Stimulated activated CD4-positive, alpha-beta T cell treated with anti-CD3 and anti-CD28 coated beads, Interleukin-12 subunit alpha, Interleukin-12 subunit beta, amount 100 ng/mL, for 4 hours (primary cell): ENCODE measurements at regions not wholly inside any gene's neighbourhood (a gene's known extent, or its start where the extent isn't known, plus 50 kb on each side); places are given as distances from the start of the nearest gene placed in this dataset.
"Not testable (repeated sequence)": the region's sequence is repeated elsewhere in the genome, so short reads cannot be mapped to it uniquely, and the experiment has no call there.

Source experiments
- DNase-seq: peaks from one replicate; pipeline ENCODE4 v3.0.0-alpha.2; 2020

- no peak for DNase-seq
These were observed 597.1 kb upstream of the B3GAT1 start for GRCh38 chr11:135009125-135009524.

- DNase-seq = no peak
These were observed 596.4 kb upstream of the B3GAT1 start for GRCh38 chr11:135008412-135008811.

GRCh38 chr11:135008001-135008405 is 596.0 kb upstream of the B3GAT1 start:
- no peak for DNase-seq

- DNase-seq = no peak
These were observed 594.8 kb upstream of the B3GAT1 start for GRCh38 chr11:135006800-135007199.

- no peak for DNase-seq
These were observed 592.5 kb upstream of the B3GAT1 start for GRCh38 chr11:135004495-135004894.

- DNase-seq = no peak
These were observed 590.2 kb upstream of the B3GAT1 start for GRCh38 chr11:135002236-135002635.

GRCh38 chr11:135001581-135001980 is 589.5 kb upstream of the B3GAT1 start:
- DNase-seq = no peak

- DNase-seq = not testable (repeated sequence)
These were observed 589.0 kb upstream of the B3GAT1 start for GRCh38 chr11:135001065-135001464.

- DNase-seq = no peak
These were observed 587.5 kb upstream of the B3GAT1 start for GRCh38 chr11:134999590-134999989.

- no peak for DNase-seq
These were observed 585.7 kb upstream of the B3GAT1 start for GRCh38 chr11:134997652-134998320.

- no peak for DNase-seq
These were observed 583.7 kb upstream of the B3GAT1 start for GRCh38 chr11:134995741-134996140.

- DNase-seq = no peak
These were observed 582.4 kb upstream of the B3GAT1 start for GRCh38 chr11:134994431-134994830.

GRCh38 chr11:134993691-134994243 is 581.7 kb upstream of the B3GAT1 start:
- DNase-seq = no peak

GRCh38 chr11:134992981-134993380 is 580.9 kb upstream of the B3GAT1 start:
- no peak for DNase-seq

- no peak for DNase-seq
These were observed 576.5 kb upstream of the B3GAT1 start for GRCh38 chr11:134988495-134988894.

GRCh38 chr11:134987822-134988221 is 575.8 kb upstream of the B3GAT1 start:
- DNase-seq = no peak

- DNase-seq = no peak
These were observed 575.3 kb upstream of the B3GAT1 start for GRCh38 chr11:134987223-134987768.

GRCh38 chr11:134984421-134984820 is 572.4 kb upstream of the B3GAT1 start:
- no peak for DNase-seq

- not testable (repeated sequence) for DNase-seq
These were observed 570.4 kb upstream of the B3GAT1 start for GRCh38 chr11:134982432-134982831.

GRCh38 chr11:134981835-134982234 is 569.8 kb upstream of the B3GAT1 start:
- DNase-seq = no peak

GRCh38 chr11:134980819-134981710 is 569.0 kb upstream of the B3GAT1 start:
- no peak for DNase-seq

GRCh38 chr11:134979089-134979457 is 567.0 kb upstream of the B3GAT1 start:
- not testable (repeated sequence) for DNase-seq

GRCh38 chr11:134978388-134979088 is 566.5 kb upstream of the B3GAT1 start:
- no peak for DNase-seq
